ENCODE measurements at regions not wholly inside any gene's neighbourhood (a gene's known extent, or its start where the extent isn't known, plus 50 kb on each side); places are given as distances from the start of the nearest gene placed in this dataset.

DNA sequence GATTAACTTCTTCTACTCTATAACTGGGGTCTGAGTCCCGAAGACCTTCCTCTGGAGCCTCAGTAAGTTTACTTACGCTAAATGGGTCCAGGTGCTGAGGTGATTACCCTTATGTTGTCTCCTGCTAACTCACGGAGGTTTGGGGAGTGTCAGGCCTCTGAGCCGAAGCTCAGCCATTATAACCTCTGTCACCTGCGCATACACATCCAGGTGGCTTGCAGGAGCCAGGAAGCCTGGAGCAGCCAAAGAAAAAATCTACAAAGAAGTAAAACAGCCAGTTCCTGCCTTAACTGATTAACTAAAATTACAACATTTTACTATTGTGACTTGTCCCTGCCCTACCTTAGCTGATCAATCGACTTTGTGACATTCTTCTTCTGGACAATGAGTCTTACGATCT lies 350.7 kb downstream of the GLRX3 start:
- intact Hi-C loops (cut with DNase I; ENCODE audit: low total_unique reads) (no loop called here), in situ Hi-C loops (cut with MboI; ENCODE audit: low pct_ligation_motif_present in 1 of 4, low pct_unique_long_range_greater_than_20kb in 1 of 4, low sequenced_read_pairs in 3 of 4) (no loop called here)
- WGBS, 2 donors (ENCODE audit: low coverage in 1 of 2), result 61 to 82% methylated on average over 6 to 7 of the region's 7 CpGs
- no peak overlapping the region for H3K4me3 ChIP-seq
- DNase-seq, result no peak
- no peaks in the 10 kb centered on the region for H3K27me3 ChIP-seq
- H3K9me3 ChIP-seq, result no peaks in the 10 kb centered on the region
- H3K4me1 ChIP-seq, result no peaks in the 10 kb centered on the region
- no peak for TF ChIP-seq POLR2A (IDR thresholded peaks at IDR 0.05)
- no peak for TF ChIP-seq POLR2AphosphoS5 (IDR thresholded peaks at IDR 0.05)
- no peak for TF ChIP-seq EP300 (IDR thresholded peaks at IDR 0.05; ENCODE audit: low read depth)
- TF ChIP-seq CTCF (IDR thresholded peaks at IDR 0.05), result no peak
- H3K36me3 ChIP-seq, result no peaks in the 10 kb centered on the region
- H3K27ac ChIP-seq, result no peak overlapping the region

- 61% methylated on average over 5 of the region's 6 CpGs; no CpG with 5 or more reads in 1 of the 2 donors for WGBS, 2 donors (ENCODE audit: low coverage in 1 of 2)
These were observed 351.4 kb downstream of the GLRX3 start for GRCh38 chr10:130487566-130487965.

DNA sequence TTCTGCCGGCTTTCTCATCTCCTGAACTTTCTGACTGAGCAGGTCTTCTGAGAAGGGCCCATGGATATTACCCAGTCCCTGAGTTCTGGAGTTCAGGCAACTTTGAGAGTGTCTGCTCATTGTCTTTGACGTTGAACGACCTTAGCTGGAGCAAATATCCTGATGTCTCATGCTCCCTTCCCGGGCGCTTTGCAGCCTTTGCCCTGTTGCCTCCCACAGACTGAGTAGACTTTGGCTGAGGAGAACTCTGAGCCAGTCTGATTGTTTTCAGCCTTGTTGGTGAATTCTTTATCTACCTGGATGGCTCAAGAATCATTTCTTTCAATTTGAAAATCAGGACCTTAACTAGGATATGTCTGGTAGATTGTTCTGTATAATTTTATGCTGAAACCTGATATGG lies 353.7 kb downstream of the GLRX3 start:
- in situ Hi-C loops (cut with MboI; ENCODE audit: low pct_ligation_motif_present in 1 of 4, low pct_unique_long_range_greater_than_20kb in 1 of 4, low sequenced_read_pairs in 3 of 4), result no loop called here
- intact Hi-C loops (cut with DNase I; ENCODE audit: low total_unique reads), result no loop called here
- H3K27me3 ChIP-seq, result no peaks in the 10 kb centered on the region
- no peaks in the 10 kb centered on the region for H3K9me3 ChIP-seq
- DNase-seq, result no peak
- H3K27ac ChIP-seq, result no peak overlapping the region
- TF ChIP-seq POLR2AphosphoS5 (IDR thresholded peaks at IDR 0.05), result no peak
- no peak for TF ChIP-seq POLR2A (IDR thresholded peaks at IDR 0.05)
- no peak for TF ChIP-seq EP300 (IDR thresholded peaks at IDR 0.05; ENCODE audit: low read depth)
- no peak for TF ChIP-seq CTCF (IDR thresholded peaks at IDR 0.05)
- WGBS, 2 donors (ENCODE audit: low coverage in 1 of 2), result 77 to 86% methylated on average over 5 of the region's 5 CpGs
- no peaks in the 10 kb centered on the region for H3K4me1 ChIP-seq
- no peak overlapping the region for H3K4me3 ChIP-seq
- no peaks in the 10 kb centered on the region for H3K36me3 ChIP-seq

More at GRCh38 chr10:130487566-130487965, 351.4 kb downstream of the GLRX3 start:
- no peaks in the 10 kb centered on the region for H3K4me1 ChIP-seq
- TF ChIP-seq CTCF (IDR thresholded peaks at IDR 0.05) (no peak), POLR2A (IDR thresholded peaks at IDR 0.05) (no peak), POLR2AphosphoS5 (IDR thresholded peaks at IDR 0.05) (no peak), EP300 (IDR thresholded peaks at IDR 0.05; ENCODE audit: low read depth) (no peak)
- no peaks in the 10 kb centered on the region for H3K27me3 ChIP-seq
- H3K9me3 ChIP-seq, result no peaks in the 10 kb centered on the region
- intact Hi-C loops (cut with DNase I; ENCODE audit: low total_unique reads), result no loop called here
- H3K36me3 ChIP-seq, result no peaks in the 10 kb centered on the region
- DNase-seq, result no peak
- no peak overlapping the region for H3K27ac ChIP-seq
- H3K4me3 ChIP-seq, result no peak overlapping the region
- in situ Hi-C loops (cut with MboI; ENCODE audit: low pct_ligation_motif_present in 1 of 4, low pct_unique_long_range_greater_than_20kb in 1 of 4, low sequenced_read_pairs in 3 of 4), result no loop called here

GRCh38 chr10:130491011-130491692 lies 355.0 kb downstream of the GLRX3 start:
- Histone ChIP-seq H3K4me1 (no peaks in the 10 kb centered on the region), H3K27me3 (no peaks in the 10 kb centered on the region), H3K4me3 (no peak overlapping the region), H3K36me3 (no peaks in the 10 kb centered on the region), H3K27ac (no peak overlapping the region), H3K9me3 (no peaks in the 10 kb centered on the region)
- intact Hi-C loops (cut with DNase I; ENCODE audit: low total_unique reads), result no loop called here
- 67 to 76% methylated on average over 1 to 5 of the region's 5 CpGs for WGBS, 2 donors (ENCODE audit: low coverage in 1 of 2)
- TF ChIP-seq POLR2A (IDR thresholded peaks at IDR 0.05) (no peak), POLR2AphosphoS5 (IDR thresholded peaks at IDR 0.05) (no peak), EP300 (IDR thresholded peaks at IDR 0.05; ENCODE audit: low read depth) (no peak), CTCF (IDR thresholded peaks at IDR 0.05) (no peak)
- no peak for DNase-seq
- in situ Hi-C loops (cut with MboI; ENCODE audit: low pct_ligation_motif_present in 1 of 4, low pct_unique_long_range_greater_than_20kb in 1 of 4, low sequenced_read_pairs in 3 of 4), result no loop called here
